ENCODE measurements at regions not wholly inside any gene's neighbourhood (a gene's known extent, or its start where the extent isn't known, plus 50 kb on each side); places are given as distances from the start of the nearest gene placed in this dataset.

- TF ChIP-seq EP300 (conservative IDR thresholded peaks at IDR 0.05; ENCODE audit: poor library complexity, severe bottlenecking) (no peak), EZH2 (IDR thresholded peaks at IDR 0.05; ENCODE audit: borderline replicate concordance, insufficient read depth, low read length, poor library complexity, severe bottlenecking) (no peak)
Observed at GRCh38 chr3:34203386-34203785, 405.0 kb downstream of the PDCD6IP start.

Data from neural cell (in vitro differentiated cells).